IMR-90 (cell line): ENCODE measurements at regions not wholly inside any gene's neighbourhood (a gene's known extent, or its start where the extent isn't known, plus 50 kb on each side); places are given as distances from the start of the nearest gene placed in this dataset.
A peak's percentile ranks its signal among the peaks of the same experiment; 100 is the strongest.

Experiments
- ATAC-seq: fragments of 200-7000 bp; cut with Tn5 transposase; 2 replicates; pipeline ENCODE4 v1.9.1; 2020; ENCODE audit warnings: low read depth, mild to moderate bottlenecking, moderate library complexity
- BruUV-seq: library from RNA; stranded (reverse); fragments of 400-500 nt; replicated peaks from 2 replicates; lab custom pipeline; 2021; lab: Mats Ljungman, UMichigan
- CTCF ChIA-PET: fragments of 300-600 bp; formaldehyde crosslinking; extraction: SDS; loops from one replicate; lab custom pipeline; 2021; ENCODE audit warnings: antibody characterized with exemption; lab: Yijun Ruan, JAX
- POLR2A ChIA-PET: fragments of 300-600 bp; sonication (Branson Sonifier 250); formaldehyde crosslinking; loops from one replicate; lab custom pipeline; 2022; ENCODE audit warnings: antibody characterized with exemption; ENCODE audit not compliant: unreplicated experiment; lab: Charles Lee
- DNase-seq: peaks from one replicate; pipeline ENCODE4 v3.0.0; 2013
- H2AFZ ChIP-seq: replicated peaks from 2 replicates; pipeline ENCODE3; 2013; ENCODE audit warnings: low read length, mild to moderate bottlenecking; ENCODE audit not compliant: poor library complexity
- H2AK5ac ChIP-seq: 2 replicates; pipeline ENCODE4 v1.6.1; 2013; ENCODE audit warnings: low read depth, low read length, inconsistent platforms
- H2AK9ac ChIP-seq: replicated peaks from 2 replicates; pipeline ENCODE3; 2013; ENCODE audit warnings: mild to moderate bottlenecking, low read depth, low read length, moderate library complexity; ENCODE audit not compliant: poor library complexity
- H2BK120ac ChIP-seq: 2 replicates; pipeline ENCODE4 v1.6.1; 2013; ENCODE audit warnings: low read depth, low read length, inconsistent platforms
- H2BK15ac ChIP-seq: 3 replicates; pipeline ENCODE4 v1.6.1; 2013; ENCODE audit warnings: low read depth, low read length, inconsistent platforms
- H2BK20ac ChIP-seq: 2 replicates; pipeline ENCODE4 v1.6.1; 2013; ENCODE audit warnings: low read depth, mild to moderate bottlenecking, inconsistent platforms, low read length, moderate library complexity
- H2BK5ac ChIP-seq: 2 replicates; pipeline ENCODE4 v1.6.1; 2013; ENCODE audit warnings: mild to moderate bottlenecking, low read depth, low read length, inconsistent platforms; ENCODE audit not compliant: poor library complexity, severe bottlenecking
- H3K14ac ChIP-seq: replicated peaks from 2 replicates; pipeline ENCODE4 v1.6.1; 2013; ENCODE audit warnings: low read depth, low read length, inconsistent platforms
- H3K18ac ChIP-seq: 2 replicates; pipeline ENCODE4 v1.6.1; 2013; ENCODE audit warnings: low read depth, low read length, control low read depth
- H3K23ac ChIP-seq: 2 replicates; pipeline ENCODE4 v1.6.1; 2013; ENCODE audit warnings: low read depth, low read length, inconsistent platforms
- H3K27ac ChIP-seq: 2 replicates; pipeline ENCODE4 v1.5.1; 2013; ENCODE audit warnings: mild to moderate bottlenecking, control low read depth, low read length; ENCODE audit not compliant: insufficient read depth
- H3K27me3 ChIP-seq: 2 replicates; pipeline ENCODE4 v1.6.1; 2013; ENCODE audit warnings: low read length; ENCODE audit not compliant: control insufficient read depth, insufficient read depth
- H3K36me3 ChIP-seq: 2 replicates; pipeline ENCODE4 v1.6.1; 2013; ENCODE audit warnings: low read length, mixed read lengths; ENCODE audit not compliant: control insufficient read depth, insufficient read depth
- H3K4ac ChIP-seq: 2 replicates; pipeline ENCODE4 v1.6.1; 2013; ENCODE audit warnings: low read depth, low read length, inconsistent platforms
- H3K4me1 ChIP-seq: 2 replicates; pipeline ENCODE4 v1.6.1; 2013; ENCODE audit warnings: low read length, mixed read lengths; ENCODE audit not compliant: control insufficient read depth, insufficient read depth
- H3K4me2 ChIP-seq: 2 replicates; pipeline ENCODE4 v1.6.1; 2013; ENCODE audit warnings: low read depth, mild to moderate bottlenecking, control low read depth, low read length, moderate library complexity
- H3K4me3 ChIP-seq: 2 replicates; pipeline ENCODE4 v1.5.1; 2013; ENCODE audit warnings: low read depth, mild to moderate bottlenecking, control low read depth, low read length, moderate library complexity; ENCODE audit not compliant: insufficient read depth
- H3K56ac ChIP-seq: 2 replicates; pipeline ENCODE4 v1.6.1; 2013; ENCODE audit warnings: low read length, inconsistent platforms; ENCODE audit not compliant: insufficient read depth; ENCODE audit errors: extremely low read depth
- H3K79me1 ChIP-seq, 2 experiments: 2 replicates each; pipeline ENCODE4 v1.6.1; 2013; ENCODE audit warnings: low read length in 2 of 2, inconsistent platforms in 1 of 2, low read depth in 1 of 2
- H3K9ac ChIP-seq: 2 replicates; pipeline ENCODE4 v1.6.1; 2013; ENCODE audit warnings: low read depth, low read length, control low read depth
- H3K9me1 ChIP-seq: 2 replicates; pipeline ENCODE4 v1.6.1; 2013; ENCODE audit warnings: low read length, inconsistent platforms; ENCODE audit not compliant: insufficient read depth
- H3K9me3 ChIP-seq: 2 replicates; pipeline ENCODE4 v1.6.1; 2013; ENCODE audit warnings: low read length; ENCODE audit not compliant: control insufficient read depth, insufficient read depth
- H4K20me1 ChIP-seq: 2 replicates; pipeline ENCODE4 v1.6.1; 2013; ENCODE audit warnings: low read length, inconsistent platforms; ENCODE audit not compliant: insufficient read depth
- H4K5ac ChIP-seq: 2 replicates; pipeline ENCODE4 v1.6.1; 2013; ENCODE audit warnings: mild to moderate bottlenecking, low read depth, low read length, control low read depth
- H4K8ac ChIP-seq, 2 experiments: 2 replicates each; pipeline ENCODE4 v1.6.1; 2013; ENCODE audit warnings: low read depth in 2 of 2, low read length in 2 of 2, control low read depth in 1 of 2, inconsistent platforms in 1 of 2
- H4K91ac ChIP-seq: 2 replicates; pipeline ENCODE4 v1.6.1; 2013; ENCODE audit warnings: low read depth, low read length, inconsistent platforms; ENCODE audit not compliant: insufficient read depth
- CEBPB ChIP-seq: IDR thresholded peaks from 2 replicates; pipeline ENCODE4 v1.6.1; 2012; ENCODE audit warnings: low read depth, low read length, improper control_type of control experiment
- MXI1 ChIP-seq: IDR thresholded peaks from 2 replicates; pipeline ENCODE4 v1.6.1; 2012; ENCODE audit warnings: low read depth, mild to moderate bottlenecking, low read length, moderate library complexity, borderline replicate concordance
- SMC3 ChIP-seq: fragments of 150-350 bp; IDR thresholded peaks from 2 replicates; pipeline ENCODE4 v1.6.1; 2016; ENCODE audit warnings: low read depth, mild to moderate bottlenecking, antibody characterized with exemption, low read length, moderate library complexity
- WGBS, 2 experiments: methylation state at CpG; one replicate each; pipeline versions ENCODE4 v1.1.5 to v1.1.7; 2013; ENCODE audit warnings: missing lambda C conversion rate in 2 of 2; ENCODE audit not compliant: insufficient read length in 1 of 2; ENCODE audit errors: extremely low coverage in 2 of 2; 5-methylcytosine and 5-hydroxymethylcytosine counted together
- dilution Hi-C: fragments of 300-500 bp; cut with HindIII; formaldehyde crosslinking; loops from one replicate; pipeline ENCODE4 v1.14.3; 2018; ENCODE audit warnings: low sequenced_read_pairs; ENCODE audit not compliant: unreplicated experiment
- in situ Hi-C: fragments of 300-500 bp; cut with MboI; formaldehyde crosslinking; loops from 3 replicates; pipeline ENCODE4 v1.14.3; 2019; ENCODE audit warnings: low sequenced_read_pairs, inconsistent platforms, mixed read lengths
- intact Hi-C: fragments of 100-400 bp; cut with micrococcal nuclease; formaldehyde crosslinking; loops from 2 replicates; pipeline ENCODE4 v1.10.0; 2022

- Histone ChIP-seq H4K20me1 (no peaks in the 10 kb centered on the region), H3K9me3 (no peaks in the 10 kb centered on the region), H3K9ac (no peak overlapping the region), H2BK20ac (no peak overlapping the region), H3K36me3 (no peaks in the 10 kb centered on the region), H4K8ac (no peak overlapping the region; a peak in 1 of 4 replicates), H2AFZ (no peak overlapping the region), H2AK5ac (no peak overlapping the region), H2BK120ac (no peak overlapping the region), H3K14ac (no peak overlapping the region), H3K23ac (no peak overlapping the region), H3K9me1 (peaks cover 4% of the 10 kb centered on the region; the same call in 1 of the 2 replicates), H3K4ac (no peak overlapping the region), H3K56ac (no peak overlapping the region), H3K4me1 (peaks cover 9% of the 10 kb centered on the region), H3K27me3 (no peaks in the 10 kb centered on the region), H4K91ac (no peak overlapping the region), H4K5ac (no peak overlapping the region), H3K4me3 (no peak overlapping the region), H3K27ac (no peak overlapping the region), H3K79me1 (peaks cover 2 to 9% of the 10 kb centered on the region in 2 experiments; a peak in 3 of 4 replicates), H3K4me2 (no peak overlapping the region), H2BK5ac (peak overlapping the region; percentile 32), H3K18ac (no peak overlapping the region; the same call in 1 of the 2 replicates), H2BK15ac (0 out of 3 replicates have a peak overlapping the region, but pooled peaks have one; percentile 69), H2AK9ac (no peak overlapping the region)
- no TSS peak for BruUV-seq
- ATAC-seq, result no peak; the same call in 1 of the 2 replicates
- dilution Hi-C loops, result no loop called here
- CTCF ChIA-PET, result interaction anchor here (1.4 kb wide), 1 partner anchor 315 kb away, joined by 4 read pairs; no protein-coding TSS in a partner anchor
- WGBS, 2 experiments, result no CpG with 5 or more reads among the region's 1 CpG
- POLR2A ChIA-PET, result no interaction called here
- no peak for DNase-seq
- TF ChIP-seq SMC3 (no peak), MXI1 (no peak), CEBPB (no peak)
- intact Hi-C loops, result no loop called here
- in situ Hi-C loops, result no loop called here
Measured at GRCh38 chr5:96014395-96014794, 52.7 kb upstream of the ELL2 start.
